H9 (cell line): ENCODE measurements at regions not wholly inside any gene's neighbourhood (a gene's known extent, or its start where the extent isn't known, plus 50 kb on each side); places are given as distances from the start of the nearest gene placed in this dataset.

Experiments
- DNase-seq: peaks from one replicate; pipeline ENCODE4 v3.0.0-alpha.2; 2017
- H2AFZ ChIP-seq: one replicate; pipeline ENCODE4 v1.6.1; 2013; ENCODE audit warnings: mild to moderate bottlenecking, low read length, control low read depth, moderate library complexity
- H2AK5ac ChIP-seq: 2 replicates; pipeline ENCODE4 v1.6.1; 2013; ENCODE audit warnings: low read length, control low read depth, mixed read lengths; ENCODE audit not compliant: insufficient read length
- H2BK120ac ChIP-seq: one replicate; pipeline ENCODE4 v1.6.1; 2013; ENCODE audit warnings: low read depth, mild to moderate bottlenecking, low read length, control low read depth, inconsistent platforms; ENCODE audit not compliant: poor library complexity, severe bottlenecking
- H2BK12ac ChIP-seq: 2 replicates; pipeline ENCODE4 v1.6.1; 2013; ENCODE audit warnings: low read length, control low read depth, mixed read lengths, low read depth; ENCODE audit not compliant: insufficient read length
- H2BK15ac ChIP-seq: 2 replicates; pipeline ENCODE4 v1.6.1; 2013; ENCODE audit warnings: low read depth, low read length, control low read depth
- H2BK20ac ChIP-seq: one replicate; pipeline ENCODE4 v1.6.1; 2013; ENCODE audit warnings: low read depth, mild to moderate bottlenecking, low read length, control low read depth, inconsistent platforms; ENCODE audit not compliant: poor library complexity, severe bottlenecking
- H2BK5ac ChIP-seq: 2 replicates; pipeline ENCODE4 v1.6.1; 2013; ENCODE audit warnings: low read length, control low read depth, mixed read lengths; ENCODE audit not compliant: insufficient read length
- H3K14ac ChIP-seq: 2 replicates; pipeline ENCODE4 v1.6.1; 2013; ENCODE audit warnings: low read length, control low read depth; ENCODE audit not compliant: insufficient read depth
- H3K18ac ChIP-seq: 2 replicates; pipeline ENCODE4 v1.6.1; 2013; ENCODE audit warnings: low read depth, mild to moderate bottlenecking, mixed read lengths, low read length, control low read depth; ENCODE audit not compliant: insufficient read length
- H3K23ac ChIP-seq: 2 replicates; pipeline ENCODE4 v1.6.1; 2013; ENCODE audit warnings: low read length, control low read depth, mixed read lengths, low read depth; ENCODE audit not compliant: insufficient read length
- H3K23me2 ChIP-seq: 2 replicates; pipeline ENCODE4 v1.6.1; 2013; ENCODE audit warnings: low read depth, mild to moderate bottlenecking, mixed read lengths, low read length, control low read depth; ENCODE audit not compliant: insufficient read length, poor library complexity, severe bottlenecking
- H3K27ac ChIP-seq: 2 replicates; pipeline ENCODE4 v1.5.1; 2013; ENCODE audit warnings: low read length, control low read depth, mixed read lengths, low read depth; ENCODE audit not compliant: insufficient read length
- H3K27me3 ChIP-seq: 2 replicates; pipeline ENCODE4 v1.6.1; 2013; ENCODE audit warnings: low read length, control low read depth, inconsistent platforms; ENCODE audit not compliant: insufficient read depth
- H3K4ac ChIP-seq: 2 replicates; pipeline ENCODE4 v1.6.1; 2013; ENCODE audit warnings: low read depth, mild to moderate bottlenecking, control low read depth, inconsistent platforms, low read length, moderate library complexity
- H3K4me1 ChIP-seq: 2 replicates; pipeline ENCODE4 v1.6.1; 2013; ENCODE audit warnings: low read length, control low read depth, inconsistent platforms; ENCODE audit not compliant: insufficient read depth
- H3K4me2 ChIP-seq: 2 replicates; pipeline ENCODE4 v1.6.1; 2013; ENCODE audit warnings: low read length, control low read depth, mixed read lengths; ENCODE audit not compliant: insufficient read length, insufficient read depth
- H3K56ac ChIP-seq: 2 replicates; pipeline ENCODE4 v1.6.1; 2013; ENCODE audit warnings: low read depth, mild to moderate bottlenecking, mixed read lengths, low read length, control low read depth; ENCODE audit not compliant: insufficient read length
- H3K79me1 ChIP-seq: 2 replicates; pipeline ENCODE4 v1.6.1; 2013; ENCODE audit warnings: low read depth, mild to moderate bottlenecking, moderate library complexity, low read length, control low read depth, inconsistent platforms; ENCODE audit not compliant: insufficient read depth, poor library complexity, severe bottlenecking
- H3K79me2 ChIP-seq: 2 replicates; pipeline ENCODE4 v1.6.1; 2013; ENCODE audit warnings: low read length, control low read depth, inconsistent platforms; ENCODE audit not compliant: insufficient read depth
- H3K9ac ChIP-seq: 2 replicates; pipeline ENCODE4 v1.6.1; 2013; ENCODE audit warnings: low read length, control low read depth, mixed read lengths; ENCODE audit not compliant: insufficient read length; ENCODE audit errors: extremely low read depth
- H3K9me3 ChIP-seq: one replicate; pipeline ENCODE4 v1.6.1; 2013; ENCODE audit warnings: low read depth, low read length, inconsistent platforms; ENCODE audit not compliant: control insufficient read depth
- H3T11ph ChIP-seq: one replicate; pipeline ENCODE4 v1.6.1; 2013; ENCODE audit warnings: mild to moderate bottlenecking, low read length, control low read depth, inconsistent platforms
- H4K20me1 ChIP-seq: one replicate; pipeline ENCODE4 v1.6.1; 2013; ENCODE audit not compliant: control insufficient read depth, insufficient read length, insufficient read depth
- H4K5ac ChIP-seq: 2 replicates; pipeline ENCODE4 v1.6.1; 2013; ENCODE audit warnings: low read depth, mild to moderate bottlenecking, mixed read lengths, low read length, control low read depth; ENCODE audit not compliant: insufficient read length
- H4K8ac ChIP-seq: replicated peaks from 2 replicates; pipeline ENCODE4 v1.6.1; 2013; ENCODE audit warnings: low read length, control low read depth, mixed read lengths, low read depth; ENCODE audit not compliant: insufficient read length
- H4K91ac ChIP-seq: 2 replicates; pipeline ENCODE4 v1.6.1; 2013; ENCODE audit warnings: low read depth, mild to moderate bottlenecking, moderate library complexity, mixed read lengths, low read length, control low read depth; ENCODE audit not compliant: insufficient read length
- H3K27ac Mint-ChIP-seq, 3 experiments: 2 replicates in 2 of 3; 3 replicates in 1 of 3; pipeline ENCODE4 v1.8.0; 2020 to 2021; ENCODE audit warnings: mixed read lengths in 3 of 3, mild to moderate bottlenecking in 1 of 3, moderate library complexity in 1 of 3
- H3K27me3 Mint-ChIP-seq: 2 replicates; pipeline ENCODE4 v1.8.0; 2021; ENCODE audit warnings: low read depth, mild to moderate bottlenecking, moderate library complexity, mixed read lengths
- H3K36me3 Mint-ChIP-seq, 3 experiments: 2 replicates in 2 of 3; 3 replicates in 1 of 3; pipeline ENCODE4 v1.8.0; 2020 to 2021; ENCODE audit warnings: low read depth in 3 of 3, mixed read lengths in 3 of 3; ENCODE audit not compliant: insufficient read depth in 1 of 3
- H3K4me1 Mint-ChIP-seq, 2 experiments: 2 replicates each; pipeline ENCODE4 v1.8.0; 2020; ENCODE audit warnings: mixed read lengths in 2 of 2
- H3K4me3 Mint-ChIP-seq, 2 experiments: 2 replicates in 1 of 2; 3 replicates in 1 of 2; pipeline ENCODE4 v1.8.0; 2020 to 2021; ENCODE audit warnings: mild to moderate bottlenecking in 2 of 2, mixed read lengths in 2 of 2, moderate library complexity in 1 of 2
- H3K9me3 Mint-ChIP-seq, 2 experiments: 2 replicates in 1 of 2; 3 replicates in 1 of 2; pipeline ENCODE4 v1.8.0; 2020; ENCODE audit warnings: mild to moderate bottlenecking in 2 of 2, mixed read lengths in 2 of 2, moderate library complexity in 1 of 2
- CTCF ChIP-seq: fragments of 200-600 bp; sonication (generic); conservative IDR thresholded peaks from 3 replicates; pipeline ENCODE4 v1.8.0; 2021; ENCODE audit warnings: antibody characterized with exemption, mild to moderate bottlenecking
- WGBS: extraction: QIAGEN DNeasy Blood & Tissue Kit; methylation state at CpG from one replicate; pipeline ENCODE4 v1.1.7; 2013; ENCODE audit warnings: missing lambda C conversion rate, low lambda C conversion rate, mixed read lengths; ENCODE audit not compliant: insufficient read length; ENCODE audit errors: extremely low coverage; 5-methylcytosine and 5-hydroxymethylcytosine counted together

DNA sequence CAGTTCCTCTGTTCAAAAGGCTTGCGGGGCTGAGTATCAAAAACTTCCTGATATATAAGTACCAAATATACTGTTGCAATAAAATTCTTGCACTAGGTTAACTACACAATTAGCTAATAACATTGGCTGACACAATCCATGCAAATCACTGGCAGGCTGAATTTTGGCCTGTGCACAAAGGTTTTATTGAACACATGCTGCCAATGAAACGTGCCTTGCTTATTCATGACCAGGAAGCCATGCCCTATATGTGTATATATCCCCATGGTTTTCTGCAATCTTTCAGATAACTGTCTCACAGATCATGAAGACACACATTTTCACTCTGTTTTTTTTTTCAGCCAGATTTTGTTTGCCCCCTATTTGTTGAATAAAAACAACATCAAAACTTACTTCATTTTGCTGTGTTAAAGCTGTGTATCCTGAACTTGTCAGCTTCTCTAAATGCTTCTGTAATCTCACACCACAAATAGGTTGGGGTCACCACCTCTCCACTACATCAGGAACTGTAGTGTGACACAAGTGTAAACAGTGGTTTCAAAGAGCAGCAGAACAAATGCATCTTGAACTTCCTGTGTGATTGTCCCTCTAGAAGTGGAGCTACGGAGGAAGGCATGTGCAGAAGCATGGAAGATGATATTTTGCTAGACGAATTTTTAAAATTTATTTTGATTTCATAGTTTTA is 920.7 kb upstream of the NR2F2 start:
- H3K27me3 Mint-ChIP-seq, result no peaks in the 10 kb centered on the region
- Histone ChIP-seq H3K23ac (no peak overlapping the region), H4K20me1 (no peaks in the 10 kb centered on the region), H3K4me2 (no peak overlapping the region), H3K9me3 (no peaks in the 10 kb centered on the region), H2AK5ac (no peak overlapping the region), H2BK5ac (no peak overlapping the region), H3K79me1 (no peaks in the 10 kb centered on the region), H3K4me1 (no peaks in the 10 kb centered on the region), H4K5ac (no peak overlapping the region), H3T11ph (no peak overlapping the region), H3K27me3 (no peaks in the 10 kb centered on the region), H3K27ac (no peak overlapping the region), H3K18ac (no peak overlapping the region), H3K9ac (no peak overlapping the region), H3K4ac (no peak overlapping the region), H4K91ac (no peak overlapping the region), H2BK15ac (no peak overlapping the region), H2AFZ (no peak overlapping the region), H3K56ac (no peak overlapping the region), H2BK12ac (no peak overlapping the region), H2BK120ac (no peak overlapping the region), H4K8ac (no peak overlapping the region), H3K79me2 (no peaks in the 10 kb centered on the region), H3K23me2 (no peaks in the 10 kb centered on the region), H2BK20ac (no peak overlapping the region), H3K14ac (no peak overlapping the region)
- no peak for TF ChIP-seq CTCF
- no peak for DNase-seq
- H3K9me3 Mint-ChIP-seq, result no peaks in the 10 kb centered on the region
- H3K36me3 Mint-ChIP-seq, result no peaks in the 10 kb centered on the region
- H3K27ac Mint-ChIP-seq, result no peak overlapping the region
- WGBS, result no CpG with 5 or more reads among the region's 4 CpGs
- no peaks in the 10 kb centered on the region for H3K4me1 Mint-ChIP-seq
- H3K4me3 Mint-ChIP-seq, result no peak overlapping the region
